IPS-18c (cell line): ENCODE measurements at regions not wholly inside any gene's neighbourhood (a gene's known extent, or its start where the extent isn't known, plus 50 kb on each side); places are given as distances from the start of the nearest gene placed in this dataset.
"Not testable (repeated sequence)": the region's sequence is repeated elsewhere in the genome, so short reads cannot be mapped to it uniquely, and the experiment has no call there.

ENCODE experiments used
- H3K4me3 ChIP-seq: 2 replicates; pipeline ENCODE4 v1.7.0; 2013; ENCODE audit warnings: low read depth, mild to moderate bottlenecking, low read length, moderate library complexity; ENCODE audit not compliant: insufficient read depth
- H3K9me3 ChIP-seq: one replicate; pipeline ENCODE4 v1.6.1; 2013; ENCODE audit warnings: mild to moderate bottlenecking, low read length, moderate library complexity; ENCODE audit not compliant: control insufficient read depth, insufficient read depth

DNA sequence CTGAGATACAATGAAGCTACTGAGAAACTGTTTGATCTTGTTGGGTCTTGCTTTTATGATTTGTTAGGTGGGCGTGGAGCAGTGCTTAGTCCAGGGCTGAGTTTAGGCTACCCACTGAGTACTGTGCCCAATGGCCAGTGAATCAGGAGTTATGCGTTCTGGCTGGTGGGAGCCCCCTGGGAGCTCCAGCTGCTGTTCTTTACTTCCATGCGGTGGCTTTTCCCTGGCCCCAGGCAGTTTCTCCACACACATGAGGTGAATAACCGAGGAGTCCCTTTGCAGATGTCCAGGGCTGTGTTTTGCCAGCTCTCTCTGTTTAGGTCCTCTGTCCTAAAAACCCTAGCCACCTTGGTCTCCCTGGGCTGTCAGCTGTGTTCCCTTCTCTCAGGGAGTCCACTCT is 106.5 kb downstream of the KLF13 start:
- Histone ChIP-seq H3K9me3 (no peaks in the 10 kb centered on the region), H3K4me3 (no peak overlapping the region)

DNA sequence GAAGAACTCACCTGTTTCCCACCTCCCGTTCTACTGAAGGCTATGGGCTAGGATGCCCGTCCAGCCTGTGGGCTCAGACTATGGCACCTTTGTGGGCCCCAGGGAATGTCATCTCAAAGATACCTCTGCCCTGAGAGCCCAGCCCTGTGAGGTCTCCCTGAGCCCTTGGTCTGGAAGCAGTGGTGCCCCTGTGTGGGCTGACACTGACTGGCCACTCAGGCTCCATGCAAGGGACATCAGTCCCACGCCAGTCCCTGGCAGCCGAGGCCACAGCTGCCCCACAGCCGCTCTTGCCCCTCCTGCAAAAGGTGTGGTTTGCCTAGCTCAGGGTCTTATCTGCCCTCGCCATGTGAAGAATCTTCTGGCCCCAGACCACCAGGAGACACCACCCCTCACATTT is 106.9 kb downstream of the KLF13 start:
- no peaks in the 10 kb centered on the region for H3K9me3 ChIP-seq
- no peak overlapping the region for H3K4me3 ChIP-seq

- Histone ChIP-seq H3K4me3 (no peak overlapping the region), H3K9me3 (no peaks in the 10 kb centered on the region)
Measured at GRCh38 chr15:31434275-31434587, 107.6 kb downstream of the KLF13 start.

GRCh38 chr15:31434588-31435260 is 108.1 kb downstream of the KLF13 start:
- H3K4me3 ChIP-seq = no peak overlapping the region
- H3K9me3 ChIP-seq = no peaks in the 10 kb centered on the region

GRCh38 chr15:31435261-31435911 is 108.8 kb downstream of the KLF13 start:
- no peak overlapping the region for H3K4me3 ChIP-seq
- no peaks in the 10 kb centered on the region for H3K9me3 ChIP-seq

- no peaks in the 10 kb centered on the region for H3K9me3 ChIP-seq
- H3K4me3 ChIP-seq = no peak overlapping the region
Measured at GRCh38 chr15:31435912-31436628, 109.4 kb downstream of the KLF13 start.

DNA sequence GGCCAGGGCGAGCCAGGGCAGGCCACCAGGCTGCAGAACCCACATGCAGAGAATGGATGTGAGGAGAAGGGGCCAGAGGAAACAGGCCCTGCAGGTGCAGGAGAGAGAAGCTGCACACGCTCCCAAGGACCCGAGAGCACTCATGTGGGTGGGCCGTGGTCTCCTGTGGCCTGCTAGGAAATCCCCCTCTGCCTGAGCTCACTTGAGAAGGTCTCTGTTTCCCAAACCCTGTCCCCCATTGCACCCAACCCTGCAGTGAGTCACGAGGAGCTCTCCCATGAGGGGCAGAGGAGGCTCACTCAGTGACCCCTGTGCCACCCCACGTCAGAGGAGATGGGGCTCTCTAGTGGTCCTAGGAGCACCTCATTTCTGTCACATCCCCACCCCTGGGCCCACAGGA is 111.1 kb downstream of the KLF13 start:
- Histone ChIP-seq H3K4me3 (no peak overlapping the region), H3K9me3 (no peaks in the 10 kb centered on the region)

- H3K4me3 ChIP-seq = no peak overlapping the region
- H3K9me3 ChIP-seq = no peaks in the 10 kb centered on the region
Measured at GRCh38 chr15:31438601-31439265, 112.1 kb downstream of the KLF13 start.

GRCh38 chr15:31439328-31439727 is 112.7 kb downstream of the KLF13 start:
- Histone ChIP-seq H3K9me3 (no peaks in the 10 kb centered on the region), H3K4me3 (no peak overlapping the region)

DNA sequence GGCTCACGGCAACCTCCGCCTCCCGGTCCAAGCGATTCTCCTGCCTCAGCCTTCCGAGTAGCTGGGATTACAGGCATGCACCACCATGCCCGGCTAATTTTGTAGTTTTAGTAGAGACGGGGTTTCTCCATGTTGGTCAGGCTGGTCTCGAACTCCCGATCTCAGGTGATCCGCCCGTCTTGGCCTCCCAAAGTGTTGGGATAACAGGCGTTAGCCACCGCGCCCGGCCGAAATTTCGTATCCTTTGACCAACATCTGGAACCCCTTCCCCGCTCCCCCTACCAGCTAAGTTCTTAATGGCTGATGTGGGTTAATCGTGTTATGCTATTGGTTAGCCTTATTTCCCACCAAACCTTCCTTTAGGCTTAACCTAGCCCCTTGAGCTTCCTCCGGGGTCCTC is 113.6 kb downstream of the KLF13 start:
- not testable (repeated sequence) for H3K4me3 ChIP-seq, H3K9me3 ChIP-seq

GRCh38 chr15:31440754-31441311 is 114.2 kb downstream of the KLF13 start:
- H3K9me3 ChIP-seq = no peaks in the 10 kb centered on the region
- peak overlapping the region; percentile 49; the same call in 1 of the 2 replicates for H3K4me3 ChIP-seq

- H3K9me3 ChIP-seq = no peaks in the 10 kb centered on the region
Measured at GRCh38 chr15:31442226-31442625, 115.6 kb downstream of the KLF13 start.

DNA sequence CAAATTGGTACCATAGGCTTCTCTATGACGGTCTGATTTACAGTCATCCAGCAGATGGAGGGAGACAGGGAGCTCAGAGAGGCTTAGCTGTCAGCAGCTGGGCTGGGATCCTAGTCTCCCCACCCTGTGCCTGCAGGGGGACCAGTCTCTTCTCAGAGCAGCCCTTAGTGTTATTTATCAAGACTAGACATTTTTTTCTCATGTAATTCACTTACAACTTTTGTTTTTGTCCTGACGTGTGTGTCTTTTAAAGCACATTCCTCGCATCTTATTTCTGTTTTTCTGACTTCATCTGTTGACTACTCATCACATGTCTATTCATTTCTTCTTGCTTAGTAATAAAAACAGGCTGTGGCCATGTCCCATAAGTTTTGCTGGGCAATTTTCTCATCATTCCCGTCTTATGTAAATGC is 116.1 kb downstream of the KLF13 start:
- Histone ChIP-seq H3K9me3 (no peaks in the 10 kb centered on the region), H3K4me3 (no peak overlapping the region)

More at GRCh38 chr15:31442226-31442625, 115.6 kb downstream of the KLF13 start:
- H3K4me3 ChIP-seq = no peak overlapping the region

DNA sequence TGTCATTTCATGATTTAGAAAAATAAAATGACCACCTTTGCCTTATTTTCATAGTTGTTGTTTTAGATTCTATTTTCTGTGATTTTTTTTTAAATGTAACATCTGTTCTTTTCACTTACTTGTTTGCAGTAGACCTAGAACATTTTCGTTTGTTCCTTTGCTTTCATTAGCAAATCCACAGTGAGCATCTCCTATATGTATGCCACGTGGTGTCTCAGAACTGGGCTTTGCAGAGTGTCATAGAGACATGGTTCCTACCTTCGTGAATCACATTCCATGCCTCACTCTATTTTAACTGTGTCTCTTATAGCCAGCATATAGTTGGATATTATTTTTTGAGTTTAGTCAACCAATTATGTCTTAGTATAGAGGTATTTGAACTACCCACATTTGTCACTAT is 118.2 kb downstream of the KLF13 start:
- Histone ChIP-seq H3K9me3 (no peaks in the 10 kb centered on the region), H3K4me3 (no peak overlapping the region)

DNA sequence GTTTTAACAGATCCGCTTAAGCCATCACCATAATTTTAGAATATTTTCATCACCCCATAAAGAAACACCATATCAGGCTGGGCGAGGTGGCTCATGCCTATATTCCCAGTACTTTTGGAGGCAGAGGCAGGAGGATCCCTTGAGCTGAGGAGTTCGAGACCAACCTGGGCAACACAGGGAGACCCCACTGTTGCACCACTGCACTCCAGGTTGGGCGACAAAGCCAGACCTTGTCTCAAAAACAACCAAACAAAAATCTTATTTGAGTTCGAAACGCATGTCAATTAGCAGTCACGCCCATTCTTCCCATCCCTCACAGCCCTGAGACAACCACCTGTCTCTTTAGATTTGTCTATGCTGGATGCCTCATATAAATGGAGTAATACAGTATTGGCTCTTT is 119.9 kb downstream of the KLF13 start:
- no peaks in the 10 kb centered on the region for H3K9me3 ChIP-seq
- no peak overlapping the region for H3K4me3 ChIP-seq

- no peak overlapping the region for H3K4me3 ChIP-seq
Measured at GRCh38 chr15:31447931-31448634, 121.4 kb downstream of the KLF13 start.

DNA sequence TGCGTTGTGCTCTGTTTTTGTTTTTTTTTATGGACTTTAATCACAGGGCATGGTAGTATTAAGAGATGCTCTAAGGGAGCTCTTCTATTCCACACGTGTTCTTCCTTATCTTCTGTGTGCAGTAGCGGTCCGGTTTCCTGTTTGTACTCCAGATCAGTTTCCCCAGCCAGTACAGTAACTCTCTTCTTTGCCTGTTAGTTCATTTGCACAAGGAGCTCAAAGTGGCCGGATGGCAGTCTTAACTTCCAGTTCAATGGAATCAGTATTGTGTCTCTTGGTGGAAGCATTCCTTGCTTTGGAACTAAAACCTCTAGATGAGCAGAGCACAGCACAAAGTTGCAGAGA is 122.0 kb downstream of the KLF13 start:
- H3K9me3 ChIP-seq = no peaks in the 10 kb centered on the region

More at GRCh38 chr15:31447931-31448634, 121.4 kb downstream of the KLF13 start:
- no peaks in the 10 kb centered on the region for H3K9me3 ChIP-seq

More for the DNA sequence above, 122.0 kb downstream of the KLF13 start:
- H3K4me3 ChIP-seq = no peak overlapping the region
